ENCODE measurements at regions not wholly inside any gene's neighbourhood (a gene's known extent, or its start where the extent isn't known, plus 50 kb on each side); places are given as distances from the start of the nearest gene placed in this dataset.

DNA sequence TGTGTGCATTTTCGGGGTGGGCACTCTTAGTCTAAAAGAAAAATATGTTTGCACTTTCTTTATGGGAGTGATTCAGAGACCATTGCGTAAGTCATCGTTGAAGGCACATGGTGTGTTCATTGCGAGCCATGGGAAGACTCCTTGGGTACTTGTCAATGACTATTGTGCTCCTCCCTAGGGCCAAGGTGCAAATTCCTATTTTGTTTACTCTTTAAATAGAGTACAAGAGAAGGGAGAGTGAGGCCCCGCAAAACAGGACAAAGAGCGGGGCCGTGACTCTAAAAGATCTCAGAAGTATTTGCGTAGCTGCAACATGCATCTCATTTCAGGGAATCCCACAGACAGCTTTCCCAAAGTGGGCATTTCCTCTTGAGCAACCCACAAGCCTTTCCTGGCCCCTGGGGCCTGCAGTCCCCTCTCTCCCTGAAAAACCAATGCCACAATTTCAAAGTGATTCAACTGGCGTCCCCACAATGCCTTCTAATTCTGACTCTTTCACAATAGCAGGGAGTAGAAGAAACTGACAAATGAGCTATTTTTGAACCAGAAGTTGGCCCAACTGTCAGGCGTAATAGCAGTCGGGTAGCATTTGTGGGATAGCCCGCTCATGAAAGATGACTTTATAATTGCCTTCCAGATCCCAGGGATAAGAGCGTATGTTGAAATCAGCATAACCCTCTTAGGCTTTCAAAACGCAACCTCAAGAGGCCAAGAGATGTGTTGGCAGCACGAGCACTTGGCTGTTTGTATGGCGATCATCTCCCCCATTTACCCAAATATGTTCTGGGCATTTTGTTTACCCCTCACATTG lies 277.9 kb upstream of the BMP2 start:
- Histone ChIP-seq H4K91ac (replicated peaks; ENCODE audit: insufficient read length, low read length) (no peak overlapping the region), H3K56ac (replicated peaks; ENCODE audit: insufficient read length, low read depth, low read length) (no peak overlapping the region), H3K18ac (ENCODE audit: extremely low read depth, low read length) (no peak overlapping the region), H2BK20ac (ENCODE audit: low read length) (no peak overlapping the region), H3K36me3 (ENCODE audit: control insufficient read depth in 2 of 4, insufficient read depth in 4 of 4, low read length in 3 of 4) (no peaks in the 10 kb centered on the region), H3K4me3 (ENCODE audit: extremely low read depth in 1 of 4, insufficient read depth in 2 of 4, low read depth in 3 of 4, low read length in 4 of 4) (no peak overlapping the region), H2AFZ (ENCODE audit: low read length) (no peak overlapping the region), H3K79me1 (ENCODE audit: low read depth, low read length) (no peaks in the 10 kb centered on the region), H3K27ac (ENCODE audit: low read depth, low read length) (no peak overlapping the region), H2BK15ac (ENCODE audit: low read length) (no peak overlapping the region), H3K4me2 (ENCODE audit: insufficient read depth in 1 of 2, low read depth in 2 of 2, low read length in 2 of 2) (no peak overlapping the region), H3K9me3 (ENCODE audit: insufficient read depth in 2 of 2, low read depth in 1 of 2, low read length in 1 of 2) (no peaks in the 10 kb centered on the region), H2BK120ac (replicated peaks; ENCODE audit: low read depth, low read length) (no peak overlapping the region), H3K23ac (ENCODE audit: insufficient read length) (no peak overlapping the region), H3K23me2 (ENCODE audit: low read depth, low read length) (no peaks in the 10 kb centered on the region), H2BK12ac (ENCODE audit: low read depth, low read length) (no peak overlapping the region), H4K5ac (ENCODE audit: insufficient read length, low read depth, low read length) (no peak overlapping the region), H4K20me1 (replicated peaks in 1 of 2; ENCODE audit: control insufficient read depth in 1 of 2, insufficient read depth in 2 of 2, low read length in 2 of 2) (no peaks in the 10 kb centered on the region), H3K4ac (replicated peaks; ENCODE audit: insufficient read length, low read depth, low read length) (no peak overlapping the region), H3K27me3 (replicated peaks in 1 of 4; ENCODE audit: control insufficient read depth in 3 of 4, extremely low read depth in 1 of 4, insufficient read depth in 3 of 4, low read length in 3 of 4) (no peaks in the 10 kb centered on the region), H4K8ac (ENCODE audit: extremely low read depth, insufficient read depth, low read length) (no peak overlapping the region), H2BK5ac (ENCODE audit: low read depth, low read length) (no peak overlapping the region), H3K4me1 (replicated peaks in 1 of 4; ENCODE audit: control insufficient read depth in 3 of 4, insufficient read depth in 4 of 4, low read length in 3 of 4) (peaks cover 0 to 4% (median 0%) of the 10 kb centered on the region in 4 experiments; a peak in 1 of 7 replicates), H2AK5ac (ENCODE audit: low read depth, low read length) (no peak overlapping the region), H3K14ac (ENCODE audit: insufficient read length) (no peak overlapping the region), H3K79me2 (ENCODE audit: control insufficient read depth in 1 of 2, insufficient read depth in 2 of 2, low read length in 2 of 2) (no peaks in the 10 kb centered on the region), H3K9ac (replicated peaks in 1 of 4; ENCODE audit: extremely low read depth in 1 of 4, low read depth in 3 of 4, low read length in 3 of 4) (no peak overlapping the region)
- 91% methylated on average over 16 of the region's 16 CpGs; no CpG with 5 or more reads in 1 of the 2 experiments for WGBS, 2 experiments (ENCODE audit: extremely low coverage in 1 of 2, insufficient coverage in 1 of 2, insufficient read length in 1 of 2, insufficient replicate concordance in 2 of 2, low coverage in 1 of 2, low lambda C conversion rate in 2 of 2, missing lambda C conversion rate in 1 of 2)
- TF ChIP-seq ZNF274 (IDR thresholded peaks at IDR 0.05; ENCODE audit: borderline replicate concordance, extremely low read depth, low read length) (no peak), MAFK (IDR thresholded peaks at IDR 0.05; ENCODE audit: low read depth, low read length) (no peak), BCL11A (IDR thresholded peaks at IDR 0.05; ENCODE audit: low read depth in 2 of 2, low read length in 2 of 2) (no peak), SRF (IDR thresholded peaks at IDR 0.05; ENCODE audit: low read depth, low read length) (no peak)
- TF ChIP-seq, protein P1, sequence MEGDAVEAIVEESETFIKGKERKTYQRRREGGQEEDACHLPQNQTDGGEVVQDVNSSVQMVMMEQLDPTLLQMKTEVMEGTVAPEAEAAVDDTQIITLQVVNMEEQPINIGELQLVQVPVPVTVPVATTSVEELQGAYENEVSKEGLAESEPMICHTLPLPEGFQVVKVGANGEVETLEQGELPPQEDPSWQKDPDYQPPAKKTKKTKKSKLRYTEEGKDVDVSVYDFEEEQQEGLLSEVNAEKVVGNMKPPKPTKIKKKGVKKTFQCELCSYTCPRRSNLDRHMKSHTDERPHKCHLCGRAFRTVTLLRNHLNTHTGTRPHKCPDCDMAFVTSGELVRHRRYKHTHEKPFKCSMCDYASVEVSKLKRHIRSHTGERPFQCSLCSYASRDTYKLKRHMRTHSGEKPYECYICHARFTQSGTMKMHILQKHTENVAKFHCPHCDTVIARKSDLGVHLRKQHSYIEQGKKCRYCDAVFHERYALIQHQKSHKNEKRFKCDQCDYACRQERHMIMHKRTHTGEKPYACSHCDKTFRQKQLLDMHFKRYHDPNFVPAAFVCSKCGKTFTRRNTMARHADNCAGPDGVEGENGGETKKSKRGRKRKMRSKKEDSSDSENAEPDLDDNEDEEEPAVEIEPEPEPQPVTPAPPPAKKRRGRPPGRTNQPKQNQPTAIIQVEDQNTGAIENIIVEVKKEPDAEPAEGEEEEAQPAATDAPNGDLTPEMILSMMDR (IDR thresholded peaks at IDR 0.05; ENCODE audit: control extremely low read depth in 1 of 3, insufficient read depth in 1 of 3, low read depth in 1 of 3, low read length in 3 of 3), result no peak
- ChIA-PET POLR2A (ENCODE audit: partially characterized antibody) (no interaction called here), CTCF (ENCODE audit: partially characterized antibody) (no interaction called here)
- FAIRE-seq (no peak), DNase-seq (ENCODE audit: low read depth in 1 of 2, low spot score in 2 of 2) (no peak)
